Retinal pigment epithelial cell (primary cell): ENCODE measurements at regions not wholly inside any gene's neighbourhood (a gene's known extent, or its start where the extent isn't known, plus 50 kb on each side); places are given as distances from the start of the nearest gene placed in this dataset.

ENCODE experiments used
- DNase-seq: peaks from one replicate; pipeline ENCODE4 v3.0.0-alpha.2; 2010; ENCODE audit warnings: low read depth
- H3K4me3 ChIP-seq: 2 replicates; pipeline ENCODE4 v1.5.1; 2011; ENCODE audit warnings: mild to moderate bottlenecking, low read length, control low read depth, moderate library complexity
- CTCF ChIP-seq: conservative IDR thresholded peaks from 2 replicates; pipeline ENCODE4 v1.5.1; 2011; ENCODE audit warnings: low read depth, low read length, control low read depth, inconsistent platforms

GRCh38 chr2:43057742-43058725, 168.4 kb downstream of the ZFP36L2 start:
- no peak for TF ChIP-seq CTCF
- no peak for DNase-seq
- no peak overlapping the region for H3K4me3 ChIP-seq

DNA sequence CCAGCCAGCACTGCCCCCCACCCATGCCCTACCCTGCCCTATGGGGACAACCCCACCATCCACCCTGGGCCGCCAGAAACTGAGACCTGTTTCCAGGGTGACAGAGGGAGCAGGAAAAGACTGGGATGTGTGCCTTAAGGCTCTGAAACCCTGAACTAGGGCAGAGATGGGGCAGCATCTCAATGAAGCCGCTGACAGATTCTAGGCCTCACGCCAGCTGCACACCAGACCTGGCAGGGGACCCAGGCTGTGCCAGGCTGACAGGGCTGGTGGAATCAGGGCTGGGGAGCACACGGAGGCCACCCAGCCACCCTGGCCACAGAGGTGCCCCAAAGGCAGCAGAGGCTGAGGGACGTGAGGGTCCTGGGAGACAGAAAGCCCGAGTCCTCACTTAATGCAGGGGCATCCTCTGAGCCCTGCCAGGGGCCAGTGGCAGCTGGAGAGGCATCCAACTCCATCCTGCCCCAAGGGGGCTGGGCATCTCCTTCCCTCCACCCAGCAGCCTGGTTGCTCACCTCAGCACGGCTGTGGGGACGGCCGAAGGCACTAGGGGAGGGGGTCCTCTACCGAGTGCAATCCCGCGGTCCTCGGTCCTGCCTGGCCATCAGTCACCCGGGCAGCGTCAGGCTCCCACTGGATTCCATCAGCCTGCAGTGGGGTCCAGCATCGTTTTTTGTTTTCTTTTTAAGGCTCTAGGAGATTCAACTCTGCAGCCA, 169.2 kb downstream of the ZFP36L2 start:
- no peak for DNase-seq
- no peak for TF ChIP-seq CTCF
- H3K4me3 ChIP-seq = no peak overlapping the region

DNA sequence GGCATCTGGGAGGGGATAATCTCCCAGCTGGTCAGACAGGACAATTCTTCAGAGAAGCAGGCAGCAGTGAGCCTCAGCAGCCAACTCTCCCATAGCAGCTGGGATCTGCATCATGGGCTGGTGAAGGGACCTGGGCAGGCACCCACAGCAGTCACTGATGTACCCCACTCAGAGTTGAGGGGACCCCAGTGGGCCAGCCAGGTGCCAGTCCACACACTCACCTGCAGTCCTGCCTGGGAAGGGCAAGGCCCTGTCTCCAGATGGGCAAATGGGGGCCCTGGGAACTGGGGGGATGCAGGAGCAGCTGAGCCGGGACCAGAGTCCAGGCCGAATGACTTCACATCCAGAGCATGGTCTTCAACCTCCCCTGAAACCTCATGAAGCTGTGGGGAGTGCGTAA, 170.4 kb downstream of the ZFP36L2 start:
- no peak overlapping the region for H3K4me3 ChIP-seq
- no peak for TF ChIP-seq CTCF
- DNase-seq = no peak

DNA sequence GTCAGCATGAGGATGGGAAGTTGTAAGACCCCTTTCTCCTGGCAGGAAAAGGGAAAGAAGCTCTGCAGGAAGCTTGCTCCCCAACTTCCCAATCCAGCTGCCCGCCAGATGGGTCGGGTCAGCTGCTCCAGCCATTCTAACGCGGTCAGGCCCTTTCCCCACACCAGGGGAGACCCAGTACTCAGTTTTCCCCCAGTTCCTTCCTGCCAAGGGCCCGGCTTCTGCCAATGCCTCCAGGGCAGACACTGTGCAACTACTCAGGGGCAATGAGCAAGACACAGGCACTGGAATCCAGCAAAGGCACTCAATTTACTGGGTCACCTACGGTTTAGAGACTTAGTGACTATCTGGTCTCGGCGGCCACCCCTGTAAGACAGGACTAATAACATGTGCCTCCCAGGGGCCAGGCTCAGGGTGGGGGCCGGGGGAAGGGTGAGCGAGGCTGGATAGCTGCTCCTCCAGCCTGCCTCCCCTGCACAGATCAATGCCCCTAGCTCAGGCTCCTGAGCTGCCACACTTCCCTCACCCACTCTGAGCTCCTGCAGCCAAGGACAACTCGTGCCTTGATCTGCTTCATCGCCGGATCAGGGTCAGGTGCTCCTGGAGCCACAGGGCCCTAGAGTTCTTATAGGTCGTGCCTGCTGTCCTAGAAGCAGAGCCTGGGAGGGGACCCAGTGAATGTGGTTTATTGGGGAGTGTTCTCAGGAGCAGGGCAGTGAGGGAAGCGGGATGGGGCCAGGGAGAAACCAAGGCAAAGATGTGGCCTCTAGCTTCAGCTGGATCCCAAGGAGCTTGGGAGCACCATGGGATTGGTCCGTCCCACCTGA, 171.1 kb downstream of the ZFP36L2 start:
- DNase-seq = no peak
- no peak for TF ChIP-seq CTCF
- H3K4me3 ChIP-seq = no peak overlapping the region

DNA sequence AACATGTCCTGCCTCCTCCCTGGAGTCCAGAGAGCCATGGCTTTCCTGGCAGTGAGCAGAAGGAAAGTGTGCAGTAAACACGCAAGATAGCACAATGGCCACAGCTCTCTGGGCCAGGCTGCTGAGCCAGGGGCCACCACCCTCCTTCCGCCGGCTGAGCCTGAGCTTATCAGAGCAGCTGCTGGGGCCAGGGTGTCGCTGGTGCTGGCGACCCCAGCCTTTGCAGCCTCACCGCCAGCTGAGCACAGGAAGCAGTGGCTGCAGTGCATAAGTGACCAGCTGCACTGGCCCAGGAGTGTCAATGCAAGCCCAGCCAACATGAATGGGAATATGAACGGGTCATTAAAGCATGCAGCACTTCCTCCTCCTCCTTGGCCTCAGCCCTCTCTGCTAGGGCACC, 172.0 kb downstream of the ZFP36L2 start:
- no peak overlapping the region for H3K4me3 ChIP-seq
- TF ChIP-seq CTCF = no peak
- DNase-seq = no peak

- DNase-seq = no peak
- TF ChIP-seq CTCF = no peak
- H3K4me3 ChIP-seq = no peak overlapping the region
These were observed 173.5 kb downstream of the ZFP36L2 start for GRCh38 chr2:43052944-43053306.
